ENCODE measurements at regions not wholly inside any gene's neighbourhood (a gene's known extent, or its start where the extent isn't known, plus 50 kb on each side); places are given as distances from the start of the nearest gene placed in this dataset.

- TF ChIP-seq POLR2A (IDR thresholded peaks at IDR 0.05) = no peak
- TF ChIP-seq, protein P1, sequence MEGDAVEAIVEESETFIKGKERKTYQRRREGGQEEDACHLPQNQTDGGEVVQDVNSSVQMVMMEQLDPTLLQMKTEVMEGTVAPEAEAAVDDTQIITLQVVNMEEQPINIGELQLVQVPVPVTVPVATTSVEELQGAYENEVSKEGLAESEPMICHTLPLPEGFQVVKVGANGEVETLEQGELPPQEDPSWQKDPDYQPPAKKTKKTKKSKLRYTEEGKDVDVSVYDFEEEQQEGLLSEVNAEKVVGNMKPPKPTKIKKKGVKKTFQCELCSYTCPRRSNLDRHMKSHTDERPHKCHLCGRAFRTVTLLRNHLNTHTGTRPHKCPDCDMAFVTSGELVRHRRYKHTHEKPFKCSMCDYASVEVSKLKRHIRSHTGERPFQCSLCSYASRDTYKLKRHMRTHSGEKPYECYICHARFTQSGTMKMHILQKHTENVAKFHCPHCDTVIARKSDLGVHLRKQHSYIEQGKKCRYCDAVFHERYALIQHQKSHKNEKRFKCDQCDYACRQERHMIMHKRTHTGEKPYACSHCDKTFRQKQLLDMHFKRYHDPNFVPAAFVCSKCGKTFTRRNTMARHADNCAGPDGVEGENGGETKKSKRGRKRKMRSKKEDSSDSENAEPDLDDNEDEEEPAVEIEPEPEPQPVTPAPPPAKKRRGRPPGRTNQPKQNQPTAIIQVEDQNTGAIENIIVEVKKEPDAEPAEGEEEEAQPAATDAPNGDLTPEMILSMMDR (IDR thresholded peaks at IDR 0.05) = no peak
These were observed 1165.8 kb downstream of the OLFM4 start for GRCh38 chr13:54194233-54195024.
